NOMO-1 treated with dmso at 0.1 percent for 144 hours (cell line): ENCODE measurements at regions not wholly inside any gene's neighbourhood (a gene's known extent, or its start where the extent isn't known, plus 50 kb on each side); places are given as distances from the start of the nearest gene placed in this dataset.

Experiments
- DNase-seq: peaks from one replicate; lab custom pipeline; 2025; ENCODE audit not compliant: unreplicated experiment; lab: John Stamatoyannopoulos, UW

- no peak for DNase-seq
Observed at GRCh38 chr2:150140777-150141176, 346.7 kb downstream of the RND3 start.

- no peak for DNase-seq
Observed at GRCh38 chr2:150138587-150138986, 348.9 kb downstream of the RND3 start.

GRCh38 chr2:150137338-150138069 is 350.0 kb downstream of the RND3 start:
- no peak for DNase-seq

- DNase-seq = no peak
Observed at GRCh38 chr2:150136893-150137292, 350.6 kb downstream of the RND3 start.

GRCh38 chr2:150136401-150136800 is 351.1 kb downstream of the RND3 start:
- DNase-seq = no peak

- DNase-seq = no peak
Observed at GRCh38 chr2:150135223-150135883, 352.1 kb downstream of the RND3 start.

- DNase-seq = no peak
Observed at GRCh38 chr2:150134223-150134857, 353.1 kb downstream of the RND3 start.

GRCh38 chr2:150133623-150134022 is 353.8 kb downstream of the RND3 start:
- DNase-seq = no peak

GRCh38 chr2:150129921-150130575 is 357.4 kb downstream of the RND3 start:
- DNase-seq = no peak

GRCh38 chr2:150127995-150128394 is 359.5 kb downstream of the RND3 start:
- DNase-seq = no peak

GRCh38 chr2:150127346-150127990 is 360.0 kb downstream of the RND3 start:
- DNase-seq = no peak

GRCh38 chr2:150126839-150127238 is 360.6 kb downstream of the RND3 start:
- DNase-seq = no peak

- DNase-seq = no peak
Observed at GRCh38 chr2:150126143-150126740, 361.2 kb downstream of the RND3 start.

- no peak for DNase-seq
Observed at GRCh38 chr2:150125708-150126107, 361.8 kb downstream of the RND3 start.

- no peak for DNase-seq
Observed at GRCh38 chr2:150125188-150125587, 362.3 kb downstream of the RND3 start.

- DNase-seq = no peak
Observed at GRCh38 chr2:150124739-150125138, 362.7 kb downstream of the RND3 start.

- DNase-seq = no peak
Observed at GRCh38 chr2:150122871-150123613, 364.4 kb downstream of the RND3 start.

- no peak for DNase-seq
Observed at GRCh38 chr2:150122156-150122555, 365.3 kb downstream of the RND3 start.

- no peak for DNase-seq
Observed at GRCh38 chr2:150120326-150120955, 367.0 kb downstream of the RND3 start.

- no peak for DNase-seq
Observed at GRCh38 chr2:150119819-150120218, 367.6 kb downstream of the RND3 start.
